Left ventricle myocardium inferior (tissue), 1 donor: ENCODE measurements at regions not wholly inside any gene's neighbourhood (a gene's known extent, or its start where the extent isn't known, plus 50 kb on each side); places are given as distances from the start of the nearest gene placed in this dataset.

Source experiments
- DNase-seq: peaks from one replicate; pipeline ENCODE4 v3.0.0-alpha.2; 2020
- H3K27ac ChIP-seq: fragments of 200-600 bp; replicated peaks from 2 replicates; pipeline ENCODE4 v1.8.0; 2021
- H3K27me3 ChIP-seq: fragments of 200-600 bp; 2 replicates; pipeline ENCODE4 v1.8.0; 2021; ENCODE audit warnings: low read depth
- H3K36me3 ChIP-seq: fragments of 200-600 bp; 2 replicates; pipeline ENCODE4 v1.8.0; 2021
- H3K4me1 ChIP-seq: fragments of 200-600 bp; 2 replicates; pipeline ENCODE4 v1.8.0; 2021
- H3K4me3 ChIP-seq: fragments of 200-600 bp; 2 replicates; pipeline ENCODE4 v1.8.0; 2021; ENCODE audit warnings: mild to moderate bottlenecking, moderate library complexity
- H3K9me3 ChIP-seq: fragments of 200-600 bp; replicated peaks from 2 replicates; pipeline ENCODE4 v1.8.0; 2021
- CTCF ChIP-seq: fragments of 200-600 bp; IDR thresholded peaks from 2 replicates; pipeline ENCODE4 v1.8.0; 2021; ENCODE audit warnings: antibody characterized with exemption, mild to moderate bottlenecking, borderline replicate concordance
- intact Hi-C: fragments of 100-400 bp; cut with micrococcal nuclease; formaldehyde crosslinking; loops from one replicate; pipeline ENCODE4 v1.11.0; 2022
- donor health status: DM: no; HTN: yes; CAD: no; lungs with severe emphysema.

GRCh38 chr3:104886220-104886995 is 480.3 kb upstream of the ALCAM start:
- intact Hi-C loops, result no loop called here
- H3K9me3 ChIP-seq, result no peaks in the 10 kb centered on the region
- H3K4me1 ChIP-seq, result no peaks in the 10 kb centered on the region
- no peak for DNase-seq
- H3K27me3 ChIP-seq, result no peaks in the 10 kb centered on the region
- H3K4me3 ChIP-seq, result no peak overlapping the region
- H3K27ac ChIP-seq, result no peak overlapping the region
- no peaks in the 10 kb centered on the region for H3K36me3 ChIP-seq
- no peak for TF ChIP-seq CTCF

GRCh38 chr3:104887069-104887468 is 479.6 kb upstream of the ALCAM start:
- no peaks in the 10 kb centered on the region for H3K27me3 ChIP-seq
- TF ChIP-seq CTCF, result no peak
- intact Hi-C loops, result no loop called here

GRCh38 chr3:104887619-104888018 is 479.1 kb upstream of the ALCAM start:
- Histone ChIP-seq H3K27ac (no peak overlapping the region), H3K9me3 (no peaks in the 10 kb centered on the region), H3K36me3 (no peaks in the 10 kb centered on the region), H3K27me3 (no peaks in the 10 kb centered on the region), H3K4me3 (no peak overlapping the region), H3K4me1 (no peaks in the 10 kb centered on the region)
- intact Hi-C loops, result no loop called here
- TF ChIP-seq CTCF, result no peak
- no peak for DNase-seq

More at GRCh38 chr3:104887069-104887468, 479.6 kb upstream of the ALCAM start:
- H3K4me3 ChIP-seq, result no peak overlapping the region
- no peaks in the 10 kb centered on the region for H3K4me1 ChIP-seq
- no peaks in the 10 kb centered on the region for H3K9me3 ChIP-seq
- H3K36me3 ChIP-seq, result no peaks in the 10 kb centered on the region
- H3K27ac ChIP-seq, result no peak overlapping the region
- DNase-seq, result no peak

- no peaks in the 10 kb centered on the region for H3K9me3 ChIP-seq
- H3K36me3 ChIP-seq, result no peaks in the 10 kb centered on the region
- intact Hi-C loops, result no loop called here
- DNase-seq, result no peak
- TF ChIP-seq CTCF, result no peak
- H3K27ac ChIP-seq, result no peak overlapping the region
- no peak overlapping the region for H3K4me3 ChIP-seq
- H3K4me1 ChIP-seq, result no peaks in the 10 kb centered on the region
- no peaks in the 10 kb centered on the region for H3K27me3 ChIP-seq
Observed at GRCh38 chr3:104892044-104892443, 474.7 kb upstream of the ALCAM start.

- H3K27me3 ChIP-seq, result no peaks in the 10 kb centered on the region
- peaks cover 5% of the 10 kb centered on the region for H3K9me3 ChIP-seq
- H3K27ac ChIP-seq, result no peak overlapping the region
- intact Hi-C loops, result no loop called here
- no peak overlapping the region for H3K4me3 ChIP-seq
- no peak for DNase-seq
- no peaks in the 10 kb centered on the region for H3K36me3 ChIP-seq
- no peaks in the 10 kb centered on the region for H3K4me1 ChIP-seq
- TF ChIP-seq CTCF, result no peak
Observed at GRCh38 chr3:104896624-104897023, 470.1 kb upstream of the ALCAM start.
